GM20000 (cell line): ENCODE measurements at regions not wholly inside any gene's neighbourhood (a gene's known extent, or its start where the extent isn't known, plus 50 kb on each side); places are given as distances from the start of the nearest gene placed in this dataset.

Experiments used
- DNase-seq: peaks from one replicate; pipeline ENCODE4 v3.0.0; 2012; ENCODE audit warnings: low spot score
- TF ChIP-seq, protein P1 (sequence below): IDR thresholded peaks from 2 replicates; pipeline ENCODE4 v1.5.1; 2012; ENCODE audit warnings: mild to moderate bottlenecking, control low read depth; ENCODE audit errors: extremely low read depth, missing control alignments

DNA sequence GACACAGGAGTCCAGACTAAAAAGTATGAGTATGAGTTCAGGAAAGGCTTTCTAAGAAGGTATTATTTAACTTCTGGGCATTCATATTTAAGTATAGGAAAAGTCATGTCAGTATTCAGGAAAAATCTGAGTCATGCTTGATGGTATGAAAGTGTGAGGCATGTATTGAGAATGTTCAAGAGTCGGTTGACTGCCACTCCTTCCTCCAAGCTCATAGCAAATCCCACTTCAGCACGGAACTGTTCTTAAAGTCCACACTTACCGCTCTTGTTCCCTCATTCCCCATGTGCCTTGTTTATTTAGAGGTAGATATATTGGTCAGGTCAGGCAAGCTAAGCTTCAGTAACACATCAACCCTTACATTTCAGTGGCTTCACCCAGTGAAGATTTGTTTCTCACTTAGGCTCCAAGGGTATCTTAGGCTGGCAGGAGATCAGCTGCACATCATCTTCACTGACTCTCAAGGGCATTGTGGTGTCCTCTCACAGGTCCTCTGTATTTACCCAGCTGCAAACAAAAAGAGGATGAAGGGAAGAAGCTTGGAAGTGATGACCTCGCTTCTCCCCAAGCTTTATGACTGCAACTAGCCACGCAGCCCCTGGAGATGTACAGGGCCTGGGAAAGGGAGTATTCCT is 1189.2 kb downstream of the EFNB2 start:
- TF ChIP-seq, protein P1, sequence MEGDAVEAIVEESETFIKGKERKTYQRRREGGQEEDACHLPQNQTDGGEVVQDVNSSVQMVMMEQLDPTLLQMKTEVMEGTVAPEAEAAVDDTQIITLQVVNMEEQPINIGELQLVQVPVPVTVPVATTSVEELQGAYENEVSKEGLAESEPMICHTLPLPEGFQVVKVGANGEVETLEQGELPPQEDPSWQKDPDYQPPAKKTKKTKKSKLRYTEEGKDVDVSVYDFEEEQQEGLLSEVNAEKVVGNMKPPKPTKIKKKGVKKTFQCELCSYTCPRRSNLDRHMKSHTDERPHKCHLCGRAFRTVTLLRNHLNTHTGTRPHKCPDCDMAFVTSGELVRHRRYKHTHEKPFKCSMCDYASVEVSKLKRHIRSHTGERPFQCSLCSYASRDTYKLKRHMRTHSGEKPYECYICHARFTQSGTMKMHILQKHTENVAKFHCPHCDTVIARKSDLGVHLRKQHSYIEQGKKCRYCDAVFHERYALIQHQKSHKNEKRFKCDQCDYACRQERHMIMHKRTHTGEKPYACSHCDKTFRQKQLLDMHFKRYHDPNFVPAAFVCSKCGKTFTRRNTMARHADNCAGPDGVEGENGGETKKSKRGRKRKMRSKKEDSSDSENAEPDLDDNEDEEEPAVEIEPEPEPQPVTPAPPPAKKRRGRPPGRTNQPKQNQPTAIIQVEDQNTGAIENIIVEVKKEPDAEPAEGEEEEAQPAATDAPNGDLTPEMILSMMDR = no peak
- no peak for DNase-seq

DNA sequence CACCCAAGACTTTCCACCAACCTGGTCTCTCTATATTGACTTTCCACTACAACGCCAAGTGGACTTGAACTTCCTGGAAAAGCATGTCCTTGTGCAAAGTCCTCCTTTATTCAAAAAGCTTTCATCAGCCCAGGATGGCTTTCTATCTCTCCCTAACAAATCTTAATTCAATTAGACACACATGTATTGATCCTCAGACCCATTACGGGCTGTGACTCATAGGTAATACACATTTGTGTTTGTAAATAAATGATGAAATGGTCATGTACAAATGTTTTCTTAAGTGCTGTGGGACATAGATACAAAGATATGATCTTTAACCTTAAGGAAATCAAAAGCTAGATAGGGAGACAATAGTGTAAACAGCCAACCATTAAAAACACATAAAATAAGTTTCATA is 1189.7 kb downstream of the EFNB2 start:
- TF ChIP-seq, protein P1 = no peak
- DNase-seq = no peak

DNA sequence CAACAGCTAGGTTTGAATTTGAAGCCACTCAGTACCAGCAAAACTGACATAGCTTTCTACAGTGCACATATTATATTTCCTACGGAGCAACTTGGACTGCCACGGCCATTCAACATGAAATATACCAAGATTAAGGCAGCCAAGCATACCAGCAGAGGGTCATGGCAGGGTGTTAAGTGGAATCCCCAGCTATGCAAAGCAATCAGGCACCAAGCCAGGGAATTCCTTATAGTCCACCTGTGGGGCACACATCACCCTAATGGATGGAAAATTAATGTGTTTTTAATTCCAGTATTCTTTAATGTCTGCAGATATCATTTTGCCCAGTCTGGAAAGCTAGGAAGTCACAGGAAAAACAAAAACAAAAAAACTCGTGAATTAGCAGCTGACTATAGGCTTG is 1190.3 kb downstream of the EFNB2 start:
- DNase-seq = no peak
- TF ChIP-seq, protein P1 = no peak

DNA sequence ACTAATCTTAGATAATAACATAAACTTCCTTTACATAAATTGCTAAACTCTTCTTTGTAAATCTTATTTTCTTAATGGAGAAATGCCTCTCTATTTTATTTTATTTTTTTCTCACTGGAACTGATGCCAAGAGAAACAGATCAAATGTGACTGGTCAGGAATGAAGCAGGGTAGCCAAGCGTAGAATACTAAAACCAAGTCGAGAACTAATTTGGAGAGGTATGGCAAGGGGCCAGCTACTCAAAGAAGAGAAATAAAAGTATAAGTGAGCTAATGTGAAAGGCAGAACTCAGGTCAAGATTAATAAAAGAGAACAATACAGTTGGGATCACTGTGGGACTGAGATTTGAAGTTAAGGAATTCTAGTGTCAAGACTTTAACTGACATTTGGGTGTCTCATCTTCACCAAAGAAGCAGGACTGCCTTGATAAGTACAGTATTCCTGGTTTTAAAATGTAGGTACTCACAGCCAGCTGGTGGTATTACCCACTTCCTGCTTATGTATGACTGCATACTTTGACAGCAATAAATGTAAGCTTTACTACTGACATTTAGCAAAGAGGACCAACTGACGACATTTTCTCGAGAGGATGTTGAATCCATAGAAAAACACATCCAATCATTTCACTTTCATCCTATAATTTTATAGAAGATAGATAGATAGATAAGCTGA is 1192.2 kb downstream of the EFNB2 start:
- TF ChIP-seq, protein P1 = no peak
- DNase-seq = no peak

DNA sequence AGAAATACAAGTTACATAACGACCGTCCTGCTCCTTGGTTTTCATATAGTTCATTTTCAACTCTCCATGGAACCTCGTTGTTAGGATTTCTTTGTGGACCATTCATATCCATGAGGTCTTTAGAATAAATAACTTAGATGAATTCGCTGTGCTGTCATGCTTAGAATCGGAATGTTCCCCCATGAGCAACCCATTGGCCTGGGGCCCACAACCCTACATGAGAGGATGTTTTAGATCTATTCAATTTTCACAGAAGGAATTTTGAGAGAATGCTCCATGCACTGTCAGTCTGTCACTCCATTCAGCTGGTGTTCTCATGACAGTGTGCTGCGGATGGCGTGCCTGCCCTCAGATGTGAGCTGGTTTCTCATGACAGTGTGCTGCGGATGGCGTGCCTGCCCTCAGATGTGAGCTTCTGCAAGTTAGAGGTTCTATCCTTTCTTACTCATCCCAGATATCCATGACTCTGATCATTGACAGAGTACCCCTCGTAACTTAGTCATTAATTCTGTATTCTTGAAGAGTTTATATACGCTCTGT is 1193.1 kb downstream of the EFNB2 start:
- TF ChIP-seq, protein P1 = no peak
- DNase-seq = no peak

DNA sequence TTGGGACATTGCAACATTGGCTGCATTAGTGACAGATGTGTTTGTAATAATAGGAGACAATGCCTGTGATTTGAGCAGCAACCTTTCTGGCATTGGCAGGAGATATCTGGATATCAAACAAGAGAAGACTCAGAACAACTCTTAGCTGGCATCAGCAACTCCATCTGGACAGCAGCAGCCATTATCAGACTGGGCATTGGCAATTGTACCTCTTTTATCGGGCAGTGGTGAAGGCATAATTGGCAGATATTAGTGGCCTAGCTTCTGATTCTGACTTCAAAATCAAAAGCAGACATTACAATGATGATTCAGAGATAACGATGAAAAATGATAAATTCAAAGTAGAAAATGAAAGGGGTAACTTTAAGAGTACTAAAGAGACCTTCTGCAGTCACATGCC is 1193.7 kb downstream of the EFNB2 start:
- TF ChIP-seq, protein P1 = no peak
- DNase-seq = no peak

DNA sequence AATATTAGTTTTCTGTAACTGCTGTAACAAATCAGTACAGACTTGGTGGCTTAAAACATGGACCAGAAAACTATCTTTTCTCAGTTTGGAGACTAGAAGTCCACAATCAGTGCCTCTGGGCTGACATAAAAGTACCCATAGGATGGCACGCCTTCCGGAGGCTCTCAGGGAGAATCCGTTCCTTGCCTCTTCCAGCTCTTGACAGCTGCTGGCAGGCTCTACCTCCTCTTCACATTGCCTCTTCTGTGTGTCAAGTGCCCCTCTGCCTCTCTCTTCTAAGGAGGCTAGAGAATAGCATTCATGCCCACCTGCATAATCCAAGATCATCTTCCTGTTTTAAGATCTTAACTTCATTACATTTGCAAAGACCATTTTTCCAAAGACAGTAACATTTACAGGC is 1194.2 kb downstream of the EFNB2 start:
- DNase-seq = no peak
- TF ChIP-seq, protein P1 = no peak
